NCI-H748 treated with DMSO at 0.1 percent for 48 hours (cell line): ENCODE measurements at regions not wholly inside any gene's neighbourhood (a gene's known extent, or its start where the extent isn't known, plus 50 kb on each side); places are given as distances from the start of the nearest gene placed in this dataset.
"Not testable (repeated sequence)": the region's sequence is repeated elsewhere in the genome, so short reads cannot be mapped to it uniquely, and the experiment has no call there.

Experiments used
- DNase-seq: peaks from one replicate; lab custom pipeline; 2025; lab: John Stamatoyannopoulos, UW

GRCh38 chr14:29982171-29982570, 54.5 kb upstream of the PRKD1 start:
- no peak for DNase-seq

GRCh38 chr14:29982993-29983392, 55.3 kb upstream of the PRKD1 start:
- DNase-seq, result no peak

- not testable (repeated sequence) for DNase-seq
These were observed 62.8 kb upstream of the PRKD1 start for GRCh38 chr14:29990344-29990857.

GRCh38 chr14:29990993-29991392, 63.3 kb upstream of the PRKD1 start:
- no peak for DNase-seq

GRCh38 chr14:29993143-29993542, 65.5 kb upstream of the PRKD1 start:
- DNase-seq, result no peak

- no peak for DNase-seq
These were observed 71.4 kb upstream of the PRKD1 start for GRCh38 chr14:29999013-29999539.

- no peak for DNase-seq
These were observed 75.2 kb upstream of the PRKD1 start for GRCh38 chr14:30002859-30003258.

DNA sequence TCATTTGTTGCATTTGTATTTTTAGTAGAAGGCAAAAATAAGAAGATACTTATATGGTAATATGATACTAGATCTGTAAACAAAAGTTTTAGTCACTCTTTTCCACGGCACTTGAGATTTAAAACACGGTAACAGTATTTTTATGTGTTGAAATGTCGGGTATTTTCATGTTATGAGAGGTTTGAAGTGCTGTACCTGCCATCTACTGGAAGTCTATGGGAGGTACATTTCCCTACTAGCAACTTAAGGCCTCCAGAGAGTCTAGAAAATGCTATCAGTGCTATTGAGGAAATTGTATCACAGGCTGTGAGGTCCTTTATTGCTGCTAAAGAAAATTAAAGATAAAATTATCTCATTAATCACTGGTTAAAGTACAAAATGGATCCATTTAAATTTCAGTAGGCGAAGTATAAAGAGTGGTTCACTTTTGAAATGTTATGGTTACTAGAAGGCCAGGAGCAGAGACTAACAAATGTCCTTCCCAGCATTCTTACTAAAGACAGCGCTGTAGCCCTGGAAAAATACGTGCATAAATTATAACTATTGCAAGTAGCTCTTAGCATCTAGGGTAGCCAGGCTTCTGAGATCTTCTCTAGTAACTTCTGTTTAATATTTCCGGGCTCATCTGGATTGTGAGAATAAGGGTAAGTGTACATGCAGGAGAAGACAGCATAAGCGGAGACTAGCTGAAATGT, 77.6 kb upstream of the PRKD1 start:
- DNase-seq, result peak; percentile 73

DNA sequence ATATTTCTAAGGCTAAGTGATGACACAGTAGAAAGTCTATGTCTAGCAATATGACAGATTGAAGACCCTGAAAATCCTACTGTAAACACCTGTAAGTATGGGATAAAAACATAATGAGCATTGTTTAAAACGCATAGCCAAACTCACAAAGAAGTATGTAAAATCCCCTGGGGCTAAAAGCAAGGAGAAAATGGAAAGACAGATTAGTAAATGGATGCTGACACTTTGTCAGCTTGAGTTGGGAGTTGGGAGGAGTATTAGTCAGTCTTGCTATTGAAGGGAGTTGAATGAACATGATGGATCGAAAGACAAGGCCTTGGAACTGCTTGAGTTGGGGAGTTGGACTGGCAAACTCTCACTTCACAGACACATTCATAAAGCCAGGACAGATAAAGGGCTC, 79.0 kb upstream of the PRKD1 start:
- no peak for DNase-seq

GRCh38 chr14:30015489-30015888, 87.8 kb upstream of the PRKD1 start:
- DNase-seq, result no peak

DNA sequence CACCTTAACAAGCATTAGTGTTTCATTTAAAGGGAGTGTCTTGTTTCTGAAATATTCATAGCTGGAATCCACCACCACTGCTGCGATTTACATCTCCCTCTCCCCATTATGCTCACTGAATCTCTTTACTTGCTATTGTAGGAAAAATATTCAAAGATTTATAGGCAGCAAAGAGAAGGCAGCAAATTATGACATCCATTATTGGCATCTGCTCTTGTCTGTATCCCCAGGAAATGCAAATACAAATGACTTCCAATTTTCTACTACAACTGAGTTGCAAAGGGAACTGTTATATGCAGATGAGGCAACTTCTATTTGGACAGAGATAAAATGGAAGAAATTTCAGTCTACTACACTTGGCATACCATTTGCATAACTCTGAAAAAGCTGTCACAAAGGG, 88.4 kb upstream of the PRKD1 start:
- DNase-seq, result no peak

- DNase-seq, result no peak
These were observed 89.8 kb upstream of the PRKD1 start for GRCh38 chr14:30017370-30017993.

GRCh38 chr14:30020271-30020670, 92.6 kb upstream of the PRKD1 start:
- DNase-seq, result no peak

- no peak for DNase-seq
These were observed 93.0 kb upstream of the PRKD1 start for GRCh38 chr14:30020687-30021086.

DNA sequence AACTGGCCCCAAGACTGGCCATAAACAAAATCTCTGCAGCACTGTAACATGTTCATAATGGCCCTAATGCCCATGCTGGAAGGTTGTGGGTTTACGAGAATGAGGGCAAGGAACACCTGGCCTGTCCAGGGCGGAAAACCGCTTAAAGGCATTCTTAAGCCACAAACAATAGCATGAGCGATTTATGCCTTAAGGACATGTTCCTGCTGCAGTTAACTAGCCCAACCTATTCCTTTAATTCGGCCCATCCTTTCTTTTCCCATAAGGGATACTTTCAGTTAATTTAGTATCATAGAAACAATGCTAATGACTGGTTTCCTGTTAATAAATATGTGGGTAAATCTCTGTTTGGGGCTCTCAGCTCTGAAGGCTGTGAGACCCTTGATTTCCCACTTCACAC, 95.7 kb upstream of the PRKD1 start:
- DNase-seq, result not testable (repeated sequence)

DNA sequence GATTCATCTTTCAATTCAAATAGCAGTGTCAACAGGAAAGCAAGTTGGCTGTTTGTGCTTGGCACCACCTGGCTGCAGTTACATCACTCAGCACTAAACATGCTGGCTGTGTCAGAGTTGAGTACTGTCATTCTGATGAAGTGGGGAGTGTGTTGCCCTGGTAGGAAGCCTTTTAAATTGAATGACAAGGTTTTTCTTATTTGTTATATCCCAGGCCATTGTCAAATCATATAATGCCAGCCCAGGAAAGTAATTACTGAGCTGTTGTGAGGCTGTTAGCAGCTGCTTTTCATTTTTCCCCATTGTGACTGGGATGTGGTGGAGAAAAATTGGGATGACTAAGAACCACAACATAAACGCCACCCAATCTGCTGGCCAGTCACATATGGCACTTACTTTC, 106.5 kb upstream of the PRKD1 start:
- DNase-seq, result peak; percentile 92

DNA sequence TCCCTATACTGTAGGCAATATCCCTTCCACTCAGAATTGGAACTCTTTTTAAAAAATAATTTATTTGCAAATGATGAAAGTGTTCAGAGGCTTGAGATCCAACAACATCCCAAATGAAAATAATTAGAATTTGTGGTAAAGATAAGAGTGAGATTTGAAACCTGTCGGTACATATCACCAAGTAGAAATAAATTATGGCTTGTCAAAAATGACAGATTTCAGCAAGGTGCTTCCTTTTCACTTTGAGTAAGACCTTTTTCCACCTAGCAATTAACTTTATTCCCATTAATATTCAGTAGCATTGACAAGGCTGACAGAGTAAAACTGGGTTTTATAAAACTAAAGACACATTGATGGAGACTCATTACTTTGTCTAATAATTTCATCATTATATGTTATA, 107.7 kb upstream of the PRKD1 start:
- no peak for DNase-seq

GRCh38 chr14:30045720-30046119, 118.1 kb upstream of the PRKD1 start:
- DNase-seq, result no peak

DNA sequence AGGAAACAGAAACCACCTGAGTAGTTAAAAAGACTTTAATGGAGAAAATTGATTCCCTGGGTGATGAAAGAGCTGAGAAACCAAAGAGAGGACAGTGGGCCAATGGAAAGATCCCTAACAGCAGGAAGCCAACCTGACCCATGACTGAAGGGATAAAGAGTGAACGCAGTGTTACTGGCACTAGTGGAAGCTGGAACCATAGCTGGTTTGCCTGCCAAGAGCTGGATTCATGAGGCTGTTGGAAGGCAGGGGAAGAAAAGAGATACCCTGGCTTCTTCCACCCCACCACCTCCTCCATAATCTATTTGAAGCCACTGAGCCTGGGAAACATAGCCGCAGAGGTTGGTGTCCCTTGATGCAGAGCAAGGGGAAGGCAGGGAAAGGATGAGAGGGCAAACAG, 125.5 kb upstream of the PRKD1 start:
- DNase-seq, result no peak

GRCh38 chr14:30054201-30054600, 126.6 kb upstream of the PRKD1 start:
- DNase-seq, result no peak

GRCh38 chr14:30058401-30058800, 130.8 kb upstream of the PRKD1 start:
- no peak for DNase-seq

GRCh38 chr14:30063746-30064145, 136.1 kb upstream of the PRKD1 start:
- DNase-seq, result no peak

DNA sequence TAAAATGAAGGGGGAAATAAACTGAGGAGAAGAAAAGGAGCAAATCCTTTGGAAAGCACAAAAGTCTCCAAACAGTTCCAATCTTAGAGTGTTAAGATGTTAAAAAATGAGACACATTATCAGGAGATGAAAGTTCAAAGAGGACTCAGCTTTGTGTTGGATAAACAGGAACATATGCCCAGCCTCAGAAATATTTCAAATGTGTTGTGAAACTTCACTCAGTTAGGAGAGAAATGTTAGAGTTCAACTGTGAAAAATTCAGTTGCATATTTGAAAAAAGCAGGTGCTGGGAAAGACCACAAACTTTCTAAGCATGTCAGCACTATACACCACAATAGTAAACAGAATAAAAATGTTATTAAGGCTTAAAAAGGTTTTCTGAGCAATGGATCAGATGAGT, 136.8 kb upstream of the PRKD1 start:
- no peak for DNase-seq

GRCh38 chr14:30069536-30069935, 141.9 kb upstream of the PRKD1 start:
- DNase-seq, result no peak
